Glutamatergic neuron (in vitro differentiated cells): ENCODE measurements at regions not wholly inside any gene's neighbourhood (a gene's known extent, or its start where the extent isn't known, plus 50 kb on each side); places are given as distances from the start of the nearest gene placed in this dataset.
A peak's percentile ranks its signal among the peaks of the same experiment; 100 is the strongest.

Source experiments
- DNase-seq: peaks from one replicate; pipeline ENCODE4 v3.0.0; 2022
- H3K27ac Mint-ChIP-seq: one replicate; pipeline ENCODE4 v1.8.0; 2020; ENCODE audit warnings: mild to moderate bottlenecking, mixed read lengths, inconsistent platforms; ENCODE audit not compliant: unreplicated experiment
- H3K27me3 Mint-ChIP-seq: one replicate; pipeline ENCODE4 v1.8.0; 2020; ENCODE audit warnings: mild to moderate bottlenecking, moderate library complexity, mixed read lengths, inconsistent platforms; ENCODE audit not compliant: unreplicated experiment
- H3K36me3 Mint-ChIP-seq: one replicate; pipeline ENCODE4 v1.8.0; 2020; ENCODE audit warnings: mild to moderate bottlenecking, mixed read lengths, inconsistent platforms; ENCODE audit not compliant: unreplicated experiment
- H3K4me1 Mint-ChIP-seq: one replicate; pipeline ENCODE4 v1.8.0; 2020; ENCODE audit warnings: mild to moderate bottlenecking, low read depth, mixed read lengths, inconsistent platforms; ENCODE audit not compliant: unreplicated experiment
- H3K4me3 Mint-ChIP-seq: one replicate; pipeline ENCODE4 v1.8.0; 2020; ENCODE audit warnings: mild to moderate bottlenecking, mixed read lengths, inconsistent platforms; ENCODE audit not compliant: unreplicated experiment
- H3K9me3 Mint-ChIP-seq: one replicate; pipeline ENCODE4 v1.8.0; 2020; ENCODE audit warnings: mild to moderate bottlenecking, moderate library complexity, mixed read lengths, inconsistent platforms; ENCODE audit not compliant: unreplicated experiment
- TF ChIP-seq, protein P1 (sequence below): fragments of 200-600 bp; sonication (generic); IDR thresholded peaks from one replicate; pipeline ENCODE4 v1.5.0; 2021; ENCODE audit not compliant: partially characterized antibody, unreplicated experiment

DNA sequence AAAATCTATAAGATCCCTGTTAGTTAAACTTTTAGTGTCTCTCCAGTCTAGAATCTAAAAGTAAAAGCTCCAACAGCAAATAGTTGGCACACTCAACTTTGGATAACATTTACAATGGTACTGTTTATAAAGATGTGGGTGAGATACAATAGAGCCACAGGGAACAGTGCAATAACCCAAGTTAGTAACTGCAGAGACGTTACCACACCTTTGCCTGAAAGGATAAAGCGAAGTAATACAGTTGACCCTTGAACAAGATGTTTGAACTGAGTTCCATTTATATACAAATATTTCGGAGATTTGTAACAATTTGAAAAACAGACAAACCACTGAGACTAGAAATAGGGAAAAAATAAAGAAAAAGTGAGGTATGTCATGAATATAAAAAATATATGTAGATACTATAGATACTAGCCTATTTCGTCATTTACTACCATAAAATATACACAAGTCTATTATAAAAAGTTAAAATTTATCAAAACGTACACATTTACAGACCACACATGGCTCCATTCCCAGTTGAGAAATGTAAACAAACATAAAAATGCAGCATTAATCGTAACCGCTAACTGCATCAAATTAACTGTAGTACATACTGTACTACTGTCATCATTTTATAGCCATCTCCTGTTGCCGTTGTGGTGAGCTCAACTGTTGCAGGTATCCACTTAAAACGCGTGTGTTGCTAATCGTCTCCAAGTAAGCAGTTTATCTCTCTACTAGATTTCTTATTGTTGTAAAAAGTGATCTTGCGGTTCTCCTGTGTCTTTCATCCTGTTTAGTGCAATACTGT is 56.5 kb upstream of the HIF1A start:
- TF ChIP-seq, protein P1, sequence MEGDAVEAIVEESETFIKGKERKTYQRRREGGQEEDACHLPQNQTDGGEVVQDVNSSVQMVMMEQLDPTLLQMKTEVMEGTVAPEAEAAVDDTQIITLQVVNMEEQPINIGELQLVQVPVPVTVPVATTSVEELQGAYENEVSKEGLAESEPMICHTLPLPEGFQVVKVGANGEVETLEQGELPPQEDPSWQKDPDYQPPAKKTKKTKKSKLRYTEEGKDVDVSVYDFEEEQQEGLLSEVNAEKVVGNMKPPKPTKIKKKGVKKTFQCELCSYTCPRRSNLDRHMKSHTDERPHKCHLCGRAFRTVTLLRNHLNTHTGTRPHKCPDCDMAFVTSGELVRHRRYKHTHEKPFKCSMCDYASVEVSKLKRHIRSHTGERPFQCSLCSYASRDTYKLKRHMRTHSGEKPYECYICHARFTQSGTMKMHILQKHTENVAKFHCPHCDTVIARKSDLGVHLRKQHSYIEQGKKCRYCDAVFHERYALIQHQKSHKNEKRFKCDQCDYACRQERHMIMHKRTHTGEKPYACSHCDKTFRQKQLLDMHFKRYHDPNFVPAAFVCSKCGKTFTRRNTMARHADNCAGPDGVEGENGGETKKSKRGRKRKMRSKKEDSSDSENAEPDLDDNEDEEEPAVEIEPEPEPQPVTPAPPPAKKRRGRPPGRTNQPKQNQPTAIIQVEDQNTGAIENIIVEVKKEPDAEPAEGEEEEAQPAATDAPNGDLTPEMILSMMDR, result no peak
- Mint-ChIP-seq H3K27ac (no peak overlapping the region), H3K9me3 (peaks cover 2% of the 10 kb centered on the region), H3K36me3 (peaks cover 7% of the 10 kb centered on the region), H3K4me3 (no peak overlapping the region), H3K4me1 (peaks cover 28% of the 10 kb centered on the region), H3K27me3 (peaks cover 1% of the 10 kb centered on the region)
- DNase-seq, result no peak

DNA sequence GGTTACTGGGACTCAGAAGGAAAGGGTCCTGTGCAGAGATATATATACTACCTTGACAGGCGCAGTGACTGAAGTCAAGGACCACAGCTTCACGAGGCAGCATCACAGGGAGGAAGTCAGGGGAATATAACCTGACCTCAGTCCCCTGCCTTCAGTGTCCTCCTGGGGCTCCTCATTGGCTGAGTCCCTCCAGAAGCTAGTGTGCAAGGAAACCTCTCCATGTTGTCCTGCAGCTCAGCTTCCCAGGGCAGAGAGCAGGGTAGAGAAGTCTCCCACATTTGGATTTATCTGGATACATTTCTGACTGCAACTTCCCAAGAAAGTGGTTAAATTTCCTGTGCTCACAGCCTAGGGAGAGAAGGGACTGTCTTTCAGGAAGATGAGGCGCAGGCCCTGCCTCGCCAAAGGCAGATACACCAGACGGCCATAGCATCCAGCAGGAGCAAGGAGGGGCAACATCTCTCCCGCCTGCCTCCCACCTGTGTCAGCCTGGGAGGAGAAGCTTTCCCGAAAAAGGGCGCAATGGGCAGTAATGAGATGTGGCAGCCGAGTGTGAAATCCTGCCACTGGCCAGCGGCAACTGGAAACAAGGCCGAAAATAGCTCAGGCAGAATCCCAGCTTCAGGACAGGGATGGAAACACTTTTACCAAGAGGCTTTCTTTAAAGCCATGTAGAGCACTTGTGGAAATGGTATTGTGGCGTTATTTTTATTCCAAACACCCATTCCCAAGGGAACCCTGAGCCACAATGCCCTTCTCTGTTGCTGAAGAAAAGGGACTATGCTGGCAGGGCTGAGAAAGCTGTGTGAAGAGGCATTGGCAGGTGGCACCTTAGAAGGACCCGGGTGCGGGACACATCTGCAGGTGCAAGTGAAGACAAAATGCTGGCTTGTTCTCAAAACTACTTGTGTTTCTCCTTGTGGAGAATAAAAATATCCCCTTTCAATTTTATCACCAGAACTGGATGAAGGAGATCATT is 54.9 kb upstream of the HIF1A start:
- Mint-ChIP-seq H3K4me1 (peaks cover 39% of the 10 kb centered on the region), H3K27me3 (peaks cover 5% of the 10 kb centered on the region), H3K27ac (no peak overlapping the region), H3K4me3 (no peak overlapping the region), H3K36me3 (peaks cover 7% of the 10 kb centered on the region), H3K9me3 (peaks cover 5% of the 10 kb centered on the region)
- no peak for DNase-seq
- TF ChIP-seq, protein P1, result no peak

DNA sequence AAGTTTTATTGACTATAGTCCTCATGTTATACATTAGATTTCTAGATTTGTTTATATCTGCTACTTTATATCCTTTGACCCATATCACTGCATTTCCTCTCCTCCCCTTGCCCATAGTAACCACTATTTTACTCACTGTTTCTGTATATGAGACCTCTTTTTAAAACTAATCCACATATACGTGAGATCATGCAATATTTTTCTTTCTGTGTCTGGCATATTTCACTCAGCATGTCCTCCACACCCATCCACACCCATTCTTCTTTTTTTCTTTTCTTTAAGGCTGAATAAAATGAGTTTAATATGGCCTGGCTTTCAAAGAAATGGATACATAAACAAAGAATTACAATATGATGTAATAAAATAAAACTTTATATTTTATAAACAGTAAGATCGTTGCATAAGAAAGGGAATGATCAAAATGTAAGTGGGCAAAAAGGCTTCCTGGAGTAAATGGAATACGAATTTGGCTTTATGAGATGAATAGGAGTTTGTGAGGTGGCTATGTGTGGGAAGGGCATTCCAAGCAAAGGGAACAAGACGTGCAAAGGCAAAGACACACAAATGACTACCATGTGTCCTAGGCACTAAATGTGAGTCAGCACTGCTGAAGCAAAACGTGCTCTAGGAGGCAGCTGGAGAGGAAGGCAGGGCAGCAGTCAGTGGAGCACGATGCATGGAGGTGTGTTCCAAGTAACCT is 53.2 kb upstream of the HIF1A start:
- Mint-ChIP-seq H3K4me3 (no peak overlapping the region), H3K9me3 (peaks cover 5% of the 10 kb centered on the region), H3K4me1 (peaks cover 51% of the 10 kb centered on the region), H3K27ac (peak overlapping the region; percentile 52), H3K36me3 (peaks cover 7% of the 10 kb centered on the region), H3K27me3 (peaks cover 5% of the 10 kb centered on the region)
- TF ChIP-seq, protein P1, result no peak
- DNase-seq, result no peak

DNA sequence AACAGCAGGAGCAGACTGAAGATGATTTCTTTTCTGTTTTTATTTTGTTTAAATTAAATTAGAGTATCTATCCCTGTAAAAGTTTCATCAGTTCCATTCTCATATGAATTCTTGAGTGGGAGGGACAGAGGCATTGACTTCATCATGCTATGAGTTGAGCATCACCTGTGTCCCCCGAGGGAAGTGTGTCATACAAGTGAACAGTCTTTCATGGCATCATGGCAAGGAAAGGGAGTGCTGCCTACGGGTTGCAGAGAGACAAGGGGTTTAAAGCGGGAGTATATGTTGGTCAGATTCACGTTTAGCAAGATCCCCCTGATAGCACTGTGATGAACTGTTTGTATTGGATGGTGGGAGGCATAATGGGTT is 52.7 kb upstream of the HIF1A start:
- H3K27me3 Mint-ChIP-seq, result peaks cover 5% of the 10 kb centered on the region
- TF ChIP-seq, protein P1, result no peak
- peaks cover 7% of the 10 kb centered on the region for H3K36me3 Mint-ChIP-seq
- H3K27ac Mint-ChIP-seq, result peak overlapping the region; percentile 86
- H3K9me3 Mint-ChIP-seq, result peaks cover 5% of the 10 kb centered on the region
- H3K4me1 Mint-ChIP-seq, result peaks cover 56% of the 10 kb centered on the region
- H3K4me3 Mint-ChIP-seq, result peak overlapping the region; percentile 61
- DNase-seq, result no peak
